CD14-positive monocyte (primary cell): ENCODE measurements at regions not wholly inside any gene's neighbourhood (a gene's known extent, or its start where the extent isn't known, plus 50 kb on each side); places are given as distances from the start of the nearest gene placed in this dataset.

Experiments used
- DNase-seq, 3 donors: peaks; one replicate each; pipeline ENCODE4 v3.0.0-alpha.2; 2011 to 2022
- H2AFZ ChIP-seq: 2 replicates; pipeline ENCODE4 v1.6.0; 2012; ENCODE audit warnings: mild to moderate bottlenecking, low read depth, low read length, inconsistent platforms; ENCODE audit not compliant: insufficient read depth, poor library complexity, severe bottlenecking
- H3K27ac ChIP-seq, 2 donors: 1 replicate in 1 of 2; 2 replicates in 1 of 2; pipeline ENCODE4 v1.5.1; 2012 to 2013; ENCODE audit warnings: low read length in 2 of 2, control low read depth in 1 of 2, inconsistent platforms in 1 of 2, low read depth in 1 of 2, mild to moderate bottlenecking in 1 of 2
- H3K27me3 ChIP-seq, 2 donors: one replicate each; pipeline versions ENCODE4 v1.6.0 to v1.6.1; 2011 to 2013; ENCODE audit warnings: low read length in 2 of 2; ENCODE audit not compliant: control insufficient read depth in 2 of 2, insufficient read depth in 2 of 2
- H3K36me3 ChIP-seq, 2 donors: replicated peaks in 1 of 2; 1 replicate in 1 of 2; 2 replicates in 1 of 2; pipeline versions ENCODE4 v1.5.1 to v1.6.1; 2012 to 2013; ENCODE audit warnings: low read length in 2 of 2, control low read depth in 1 of 2, inconsistent platforms in 1 of 2, mild to moderate bottlenecking in 1 of 2; ENCODE audit not compliant: insufficient read depth in 2 of 2, control insufficient read depth in 1 of 2
- H3K4me1 ChIP-seq, 2 donors: 1 replicate in 1 of 2; 2 replicates in 1 of 2; pipeline versions ENCODE4 v1.5.1 to v1.6.1; 2012 to 2013; ENCODE audit warnings: low read length in 2 of 2, control low read depth in 1 of 2, inconsistent platforms in 1 of 2, mild to moderate bottlenecking in 1 of 2, moderate library complexity in 1 of 2; ENCODE audit not compliant: insufficient read depth in 2 of 2, control insufficient read depth in 1 of 2
- H3K4me2 ChIP-seq: replicated peaks from 2 replicates; pipeline ENCODE3; 2012; ENCODE audit warnings: low read length, moderate library complexity, mild to moderate bottlenecking; ENCODE audit not compliant: poor library complexity, severe bottlenecking; ENCODE audit errors: extremely low read depth
- H3K4me3 ChIP-seq, 3 experiments: fragments of 200-600 bp in 1 of 3; sonication (generic) in 1 of 3; replicated peaks in 1 of 3; 1 replicate in 2 of 3; 2 replicates in 1 of 3; pipeline ENCODE4 v1.5.1; 2011 to 2013; ENCODE audit warnings: low read length in 3 of 3, mild to moderate bottlenecking in 3 of 3, control low read depth in 2 of 3, low read depth in 2 of 3, inconsistent platforms in 1 of 3, moderate library complexity in 1 of 3
- H3K79me2 ChIP-seq: 2 replicates; pipeline ENCODE4 v1.6.0; 2012; ENCODE audit warnings: mild to moderate bottlenecking, control low read depth, inconsistent platforms, low read length, moderate library complexity; ENCODE audit not compliant: insufficient read depth
- H3K9ac ChIP-seq: 2 replicates; pipeline ENCODE4 v1.6.0; 2017; ENCODE audit warnings: low read length, mild to moderate bottlenecking; ENCODE audit not compliant: insufficient read depth, poor library complexity, severe bottlenecking
- H3K9me3 ChIP-seq, 2 donors: replicated peaks in 1 of 2; 1 replicate in 1 of 2; 2 replicates in 1 of 2; pipeline versions ENCODE4 v1.5.1 to v1.6.1; 2012 to 2013; ENCODE audit warnings: low read length in 2 of 2, control low read depth in 1 of 2; ENCODE audit not compliant: control insufficient read depth in 1 of 2, insufficient read depth in 1 of 2
- H4K20me1 ChIP-seq: 2 replicates; pipeline ENCODE4 v1.6.0; 2012; ENCODE audit warnings: mild to moderate bottlenecking, low read length, control low read depth, moderate library complexity; ENCODE audit not compliant: insufficient read depth
- H3K27ac Mint-ChIP-seq, 7 donors: one replicate each; pipeline ENCODE4 v1.8.0; 2020; ENCODE audit warnings: mild to moderate bottlenecking in 7 of 7, mixed read lengths in 7 of 7, moderate library complexity in 6 of 7, inconsistent platforms in 2 of 7
- H3K27me3 Mint-ChIP-seq, 3 donors: one replicate each; pipeline ENCODE4 v1.8.0; 2021 to 2022; ENCODE audit warnings: low read depth in 3 of 3, mild to moderate bottlenecking in 3 of 3, mixed read lengths in 3 of 3, moderate library complexity in 3 of 3, inconsistent platforms in 1 of 3
- H3K36me3 Mint-ChIP-seq, 2 donors: one replicate each; pipeline ENCODE4 v1.8.0; 2020; ENCODE audit warnings: mixed read lengths in 2 of 2, inconsistent platforms in 1 of 2, mild to moderate bottlenecking in 1 of 2
- H3K4me1 Mint-ChIP-seq: one replicate; pipeline ENCODE4 v1.8.0; 2020; ENCODE audit warnings: mild to moderate bottlenecking, mixed read lengths
- H3K4me3 Mint-ChIP-seq, 2 donors: one replicate each; pipeline ENCODE4 v1.8.0; 2020; ENCODE audit warnings: mild to moderate bottlenecking in 2 of 2, mixed read lengths in 2 of 2, moderate library complexity in 1 of 2
- H3K9me3 Mint-ChIP-seq, 7 donors: one replicate each; pipeline ENCODE4 v1.8.0; 2020 to 2022; ENCODE audit warnings: mixed read lengths in 7 of 7, mild to moderate bottlenecking in 6 of 7, moderate library complexity in 6 of 7, inconsistent platforms in 2 of 7
- CTCF ChIP-seq: fragments of 200-600 bp; IDR thresholded peaks from one replicate; pipeline ENCODE4 v1.8.0; 2022; ENCODE audit warnings: antibody characterized with exemption, mild to moderate bottlenecking
- WGBS: methylation state at CpG from one replicate; pipeline ENCODE4 v1.1.5; 2013; ENCODE audit warnings: missing lambda C conversion rate; ENCODE audit not compliant: insufficient coverage; 5-methylcytosine and 5-hydroxymethylcytosine counted together
- intact Hi-C, 2 donors: fragments of 100-400 bp; cut with micrococcal nuclease; formaldehyde crosslinking; loops; one replicate each; pipeline versions ENCODE4 v1.15.0 to v1.15.1; 2023

- H3K4me1 Mint-ChIP-seq: no peaks in the 10 kb centered on the region
- WGBS: no CpG with 5 or more reads among the region's 2 CpGs
- no peak for TF ChIP-seq CTCF
- Histone ChIP-seq H3K9me3 (no peaks in the 10 kb centered on the region), H3K9ac (no peak overlapping the region), H3K4me2 (no peak overlapping the region), H2AFZ (no peak overlapping the region), H3K27me3 (no peaks in the 10 kb centered on the region), H3K79me2 (no peaks in the 10 kb centered on the region), H3K36me3 (no peaks in the 10 kb centered on the region), H3K4me1 (no peaks in the 10 kb centered on the region), H4K20me1 (no peaks in the 10 kb centered on the region), H3K4me3 (no peak overlapping the region), H3K27ac (no peak overlapping the region)
- peaks cover 0 to 2% (median 0%) of the 10 kb centered on the region in 3 donors for H3K27me3 Mint-ChIP-seq
- DNase-seq: no peak
- H3K27ac Mint-ChIP-seq: no peak overlapping the region
- H3K36me3 Mint-ChIP-seq: no peaks in the 10 kb centered on the region
- H3K4me3 Mint-ChIP-seq: no peak overlapping the region
- intact Hi-C loops: no loop called here
- H3K9me3 Mint-ChIP-seq: peaks cover 0 to 6% (median 0%) of the 10 kb centered on the region in 7 donors
These were observed 328.3 kb upstream of the RPS6KA3 start for GRCh38 chrX:20594985-20595384.

- intact Hi-C loops: no loop called here
- Mint-ChIP-seq H3K9me3 (peaks cover 0 to 6% (median 1%) of the 10 kb centered on the region in 7 donors), H3K36me3 (no peaks in the 10 kb centered on the region)
These were observed 327.1 kb upstream of the RPS6KA3 start for GRCh38 chrX:20593836-20594235.

More at GRCh38 chrX:20593836-20594235, 327.1 kb upstream of the RPS6KA3 start:
- no peak overlapping the region for H3K4me3 ChIP-seq
- no peak overlapping the region for H3K4me3 Mint-ChIP-seq
- no peaks in the 10 kb centered on the region for H3K4me1 ChIP-seq
- H3K4me2 ChIP-seq: no peak overlapping the region
- no peaks in the 10 kb centered on the region for H3K36me3 ChIP-seq
- H2AFZ ChIP-seq: no peak overlapping the region
- no peak for DNase-seq
- no peak overlapping the region for H3K9ac ChIP-seq
- peaks cover 0 to 2% (median 0%) of the 10 kb centered on the region in 3 donors for H3K27me3 Mint-ChIP-seq
- no peaks in the 10 kb centered on the region for H4K20me1 ChIP-seq
- no peaks in the 10 kb centered on the region for H3K9me3 ChIP-seq
- WGBS: 50% methylated on average over 1 of the region's 2 CpGs
- no peak for TF ChIP-seq CTCF
- no peak overlapping the region for H3K27ac Mint-ChIP-seq
- H3K4me1 Mint-ChIP-seq: no peaks in the 10 kb centered on the region
- no peaks in the 10 kb centered on the region for H3K27me3 ChIP-seq
- no peaks in the 10 kb centered on the region for H3K79me2 ChIP-seq
- H3K27ac ChIP-seq: no peak overlapping the region
